Left hindlimb (tissue), 1 donor: ENCODE measurements at regions not wholly inside any gene's neighbourhood (a gene's known extent, or its start where the extent isn't known, plus 50 kb on each side); places are given as distances from the start of the nearest gene placed in this dataset.
"Not testable (repeated sequence)": the region's sequence is repeated elsewhere in the genome, so short reads cannot be mapped to it uniquely, and the experiment has no call there.

Experiments
- DNase-seq: peaks from one replicate; pipeline ENCODE4 v3.0.0-alpha.2; 2018

DNA sequence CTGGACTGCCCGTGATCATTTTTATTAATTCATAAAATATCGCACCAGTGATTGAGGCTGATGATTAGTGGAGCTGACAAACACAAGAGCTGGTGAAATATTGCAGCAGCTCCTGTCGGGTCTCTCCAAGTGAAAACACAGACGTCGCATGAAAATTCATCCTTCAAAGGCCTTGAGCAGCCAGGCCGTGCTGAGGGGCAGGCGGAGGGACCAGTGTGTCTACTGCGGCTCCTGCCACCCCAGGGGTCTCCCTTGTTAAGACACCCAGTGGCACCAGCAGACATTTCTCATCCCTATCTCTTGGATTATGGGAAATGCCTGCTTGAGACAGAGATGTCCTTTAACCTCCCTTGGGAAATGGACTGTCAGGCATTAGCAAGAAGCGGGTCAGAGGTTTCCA, 289.4 kb upstream of the TLE3 start:
- DNase-seq, result no peak

DNA sequence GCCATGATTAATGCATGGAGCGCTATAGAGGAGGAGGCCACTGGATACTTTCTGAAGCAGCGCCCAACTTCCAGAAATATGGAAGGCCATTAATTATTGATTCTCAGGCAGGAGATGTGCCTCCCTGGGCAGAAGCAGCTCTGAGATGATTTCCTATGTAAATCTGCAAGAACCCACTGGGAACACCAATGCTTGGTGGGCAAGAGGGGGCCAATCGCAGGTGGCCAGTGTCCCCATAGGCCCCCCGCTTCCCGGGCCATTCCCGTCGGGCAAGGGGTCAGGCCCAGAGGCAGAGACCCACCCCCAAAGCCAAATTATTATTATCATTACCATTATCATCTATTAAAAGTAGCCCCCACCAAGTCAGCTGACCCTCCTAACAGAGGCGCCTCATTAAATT, 288.0 kb upstream of the TLE3 start:
- DNase-seq, result no peak

- no peak for DNase-seq
Measured at GRCh38 chr15:70385052-70385451, 287.3 kb upstream of the TLE3 start.

- no peak for DNase-seq
Measured at GRCh38 chr15:70383856-70384255, 286.1 kb upstream of the TLE3 start.

- no peak for DNase-seq
Measured at GRCh38 chr15:70382762-70383458, 285.2 kb upstream of the TLE3 start.

DNA sequence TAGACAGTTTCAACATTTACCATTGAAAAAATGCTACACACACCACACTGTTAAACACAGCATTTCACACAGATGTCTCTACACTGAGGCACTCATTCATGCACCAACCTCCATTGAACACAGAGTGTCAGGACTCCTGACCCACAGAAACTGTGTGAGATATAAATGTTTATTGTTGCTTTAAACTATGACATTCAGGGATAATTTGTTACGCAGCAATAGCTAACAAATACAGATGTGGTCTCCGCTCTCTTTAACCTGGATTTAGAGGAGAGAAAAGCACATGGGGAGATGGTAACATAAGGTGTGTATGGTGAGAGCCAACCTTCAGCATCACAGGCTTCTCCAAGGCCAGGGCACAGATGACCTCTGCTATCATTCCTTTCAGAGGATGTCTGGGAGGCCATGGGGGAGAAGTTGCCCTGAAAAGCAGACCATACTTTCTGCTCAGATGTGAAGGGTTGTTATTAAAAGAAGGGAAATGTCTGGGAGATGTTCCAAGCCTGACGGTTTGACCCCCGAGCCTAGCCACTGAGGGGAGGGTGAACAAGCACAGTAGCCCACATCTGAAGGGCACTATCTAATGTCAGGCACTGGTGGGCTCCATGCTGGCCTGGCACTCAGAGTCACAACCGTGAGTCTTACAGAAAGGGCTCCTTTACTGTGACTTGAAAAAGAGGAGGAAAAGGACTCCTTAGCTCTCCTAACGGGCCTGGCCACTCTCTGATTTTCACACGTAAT, 284.5 kb upstream of the TLE3 start:
- DNase-seq, result no peak

- no peak for DNase-seq
Measured at GRCh38 chr15:70379938-70380883, 282.5 kb upstream of the TLE3 start.

DNA sequence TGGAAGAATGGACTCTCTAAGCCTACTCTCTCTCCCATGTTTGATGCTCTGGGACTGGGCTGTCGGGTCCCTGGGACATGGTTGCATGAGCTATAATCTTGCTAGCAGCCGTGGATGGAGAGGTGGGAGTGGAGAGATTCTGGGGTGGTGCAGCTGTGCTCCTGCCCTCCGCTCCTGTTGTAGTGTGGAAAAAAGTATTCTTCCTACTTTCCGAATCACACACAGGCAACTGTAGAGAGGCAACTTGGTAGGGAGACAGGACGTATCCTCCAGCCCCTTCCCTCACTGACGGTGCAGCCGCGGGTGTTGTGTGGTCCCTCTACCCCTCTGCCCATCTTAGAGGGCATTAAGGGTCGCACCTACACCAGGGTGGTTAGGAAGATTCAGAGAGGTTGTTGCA, 281.4 kb upstream of the TLE3 start:
- DNase-seq, result no peak

DNA sequence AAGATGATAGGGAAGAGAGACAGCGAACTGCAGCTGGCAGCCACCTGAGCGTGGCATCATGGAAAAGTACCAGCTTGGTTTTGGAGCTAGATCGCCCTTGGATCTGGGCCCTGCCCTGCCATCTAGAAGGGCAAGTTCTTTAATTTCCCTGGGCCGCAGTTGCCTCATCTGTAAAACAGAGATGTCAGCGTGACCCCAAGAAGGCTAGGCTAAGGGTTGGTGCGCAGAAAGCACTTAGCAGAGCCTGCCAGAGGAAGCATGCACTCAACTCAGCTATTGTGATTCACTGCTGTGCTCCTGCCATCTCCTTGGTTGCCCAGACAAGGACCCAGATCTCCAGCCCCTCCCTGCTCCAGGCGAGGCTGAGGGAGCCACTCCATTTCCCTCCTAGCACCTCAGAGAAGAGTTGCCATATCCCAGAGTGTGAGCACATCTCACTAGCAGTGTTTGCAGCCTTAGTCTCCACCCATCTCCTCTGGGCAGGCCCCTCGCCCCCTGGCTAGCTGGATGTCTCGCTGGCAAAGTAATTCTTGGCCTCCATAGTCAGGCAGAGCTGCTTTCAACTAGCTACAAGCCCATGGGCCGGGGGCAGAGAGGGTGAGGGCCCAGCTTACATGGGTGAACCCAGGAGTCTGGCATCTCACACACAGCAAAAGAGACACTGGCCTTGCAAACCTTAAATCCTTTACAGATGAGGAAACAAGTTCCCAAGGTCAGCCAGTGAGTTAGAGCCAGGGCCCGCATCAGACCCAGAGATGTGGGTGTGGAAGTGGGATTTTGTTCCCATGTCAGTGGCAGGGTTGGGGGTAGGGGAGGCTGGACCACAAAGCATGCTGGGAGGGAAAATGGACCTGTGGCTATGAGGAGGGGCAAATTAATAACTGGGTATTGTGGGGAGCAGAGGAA, 280.7 kb upstream of the TLE3 start:
- no peak for DNase-seq

DNA sequence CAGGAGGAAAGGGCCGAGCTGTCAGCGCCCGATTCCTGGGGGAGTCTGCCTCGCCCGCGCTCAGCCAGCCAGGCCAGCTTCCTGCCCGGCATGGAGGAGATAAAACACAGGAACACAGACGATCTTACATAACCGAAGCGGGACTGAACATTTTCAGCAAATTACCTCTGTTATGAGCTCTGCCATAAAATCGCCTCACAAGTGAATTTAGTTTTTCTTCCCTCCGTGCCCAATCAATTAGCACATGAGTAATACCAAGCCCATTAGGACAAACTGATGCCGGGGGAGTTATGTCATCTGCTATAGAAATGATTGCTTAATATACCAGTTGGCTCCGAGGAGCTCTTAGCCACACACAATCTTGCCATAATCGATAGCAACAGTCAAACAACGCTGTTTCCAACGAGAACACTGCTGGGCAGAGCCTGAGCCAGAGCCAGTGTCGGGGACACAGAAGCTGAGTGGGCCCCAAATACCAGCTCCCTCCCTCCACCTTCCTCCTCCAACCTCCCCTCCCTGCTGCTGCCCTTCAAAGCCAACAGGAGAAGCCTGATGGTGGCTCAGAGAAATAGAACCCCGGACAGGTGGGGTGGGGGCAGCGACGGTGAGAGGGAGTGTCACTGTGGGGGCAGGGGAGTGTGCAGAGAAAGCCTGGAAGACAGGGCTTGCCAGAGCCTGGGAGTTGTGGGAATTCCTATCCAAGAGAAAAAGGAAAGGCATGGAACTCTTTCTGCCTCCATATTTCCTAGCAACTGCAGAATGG, 279.4 kb upstream of the TLE3 start:
- DNase-seq, result no peak

DNA sequence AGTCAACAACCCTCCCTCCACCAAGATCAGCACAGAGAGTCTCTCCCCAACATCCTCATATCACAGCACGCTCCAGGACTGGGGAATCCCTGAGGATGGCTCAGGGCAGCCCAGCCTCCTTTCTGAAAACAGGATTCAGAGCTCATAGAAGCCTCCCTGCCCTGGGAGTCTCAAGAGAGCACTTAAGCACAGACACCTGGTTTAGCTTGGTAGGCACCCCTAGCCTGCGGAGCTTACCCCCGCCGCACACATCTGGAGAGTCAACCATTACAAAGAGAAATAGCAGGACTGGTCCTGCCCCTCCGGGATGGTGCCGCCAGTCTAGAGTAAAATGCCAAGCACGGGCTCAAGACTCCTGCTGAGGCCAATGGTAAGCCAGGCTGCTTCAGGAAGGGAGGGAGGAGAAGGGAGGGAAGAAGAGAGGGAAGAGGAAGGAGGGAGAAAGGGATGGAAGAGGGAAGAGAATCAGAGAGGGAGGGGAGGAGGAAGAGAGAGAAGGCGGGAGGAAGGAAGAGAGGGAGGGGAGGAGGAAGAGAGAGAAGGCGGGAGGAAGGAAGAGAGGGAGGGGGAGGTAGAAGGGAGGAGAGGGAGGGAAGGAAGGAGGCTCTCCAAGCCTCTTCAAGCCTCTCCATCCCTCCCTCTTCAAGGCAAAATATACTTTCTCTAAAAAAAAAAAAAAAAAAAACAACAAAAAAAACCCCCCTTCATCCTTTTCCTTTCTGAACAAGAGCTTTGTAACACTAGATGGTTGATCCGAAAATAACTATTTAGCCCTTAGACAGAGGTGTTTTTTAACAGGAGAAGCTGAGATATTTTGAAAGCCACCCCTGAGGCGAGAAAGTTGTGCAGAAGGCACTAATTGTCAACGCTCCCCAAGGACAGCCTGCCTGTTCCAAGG, 278.6 kb upstream of the TLE3 start:
- no peak for DNase-seq

GRCh38 chr15:70375586-70375985, 277.9 kb upstream of the TLE3 start:
- DNase-seq, result no peak

DNA sequence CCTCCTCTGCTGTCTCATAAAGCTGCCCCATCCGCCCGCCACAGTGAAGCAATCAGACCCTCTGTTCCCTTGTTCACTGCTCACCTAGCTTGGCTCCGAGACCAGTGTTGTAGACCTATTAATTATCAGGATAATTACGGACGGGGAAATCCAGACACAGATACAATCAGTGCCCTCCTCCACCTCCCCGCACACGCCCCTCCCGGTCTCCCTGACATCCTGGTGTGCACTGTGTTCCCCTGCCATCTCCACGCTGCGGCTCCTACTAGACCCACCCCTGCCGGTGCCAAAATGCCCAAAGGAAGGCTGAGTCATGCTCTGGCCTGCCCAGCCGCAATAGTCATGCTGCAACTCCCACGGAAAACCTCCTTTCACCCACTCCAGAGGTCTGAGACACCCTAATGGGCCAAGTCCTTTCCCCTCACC, 277.3 kb upstream of the TLE3 start:
- DNase-seq, result no peak

DNA sequence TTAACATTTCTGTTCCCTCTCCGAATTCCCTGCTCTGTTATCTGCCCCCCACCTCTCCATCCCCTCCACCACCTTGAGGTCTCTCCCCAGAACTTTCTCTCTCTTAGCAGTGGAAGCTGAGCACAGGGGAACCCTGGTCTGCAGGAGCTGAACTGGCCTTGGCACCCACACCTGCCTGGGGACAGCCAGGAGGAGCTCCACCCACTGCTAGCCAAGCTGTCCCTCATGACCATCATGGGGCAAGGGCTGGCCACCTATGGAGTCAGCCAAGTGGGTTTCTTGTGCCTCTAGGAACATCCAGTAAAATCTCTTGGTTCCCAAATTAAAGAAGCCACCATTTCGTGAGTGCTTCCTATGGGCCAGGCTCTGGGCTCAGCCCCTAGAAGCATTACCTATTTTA, 276.4 kb upstream of the TLE3 start:
- DNase-seq, result no peak

DNA sequence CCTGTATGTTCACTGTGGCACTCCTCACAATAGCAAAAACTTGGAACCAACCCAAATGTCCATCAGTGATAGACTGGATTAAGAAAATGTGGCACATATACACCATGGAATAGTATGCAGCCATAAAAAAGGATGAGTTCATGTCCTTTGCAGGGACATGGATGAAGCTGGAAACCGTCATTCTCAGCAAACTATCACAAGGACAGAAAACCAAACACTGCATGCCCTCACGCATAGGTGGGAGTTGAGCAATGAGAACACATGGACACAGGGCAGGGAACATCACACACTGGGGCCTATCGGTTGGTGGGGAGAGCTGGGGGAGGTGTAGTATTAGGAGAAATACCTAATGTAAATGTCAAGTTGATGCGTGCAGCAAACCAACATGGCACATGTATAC, 275.7 kb upstream of the TLE3 start:
- DNase-seq, result not testable (repeated sequence)

DNA sequence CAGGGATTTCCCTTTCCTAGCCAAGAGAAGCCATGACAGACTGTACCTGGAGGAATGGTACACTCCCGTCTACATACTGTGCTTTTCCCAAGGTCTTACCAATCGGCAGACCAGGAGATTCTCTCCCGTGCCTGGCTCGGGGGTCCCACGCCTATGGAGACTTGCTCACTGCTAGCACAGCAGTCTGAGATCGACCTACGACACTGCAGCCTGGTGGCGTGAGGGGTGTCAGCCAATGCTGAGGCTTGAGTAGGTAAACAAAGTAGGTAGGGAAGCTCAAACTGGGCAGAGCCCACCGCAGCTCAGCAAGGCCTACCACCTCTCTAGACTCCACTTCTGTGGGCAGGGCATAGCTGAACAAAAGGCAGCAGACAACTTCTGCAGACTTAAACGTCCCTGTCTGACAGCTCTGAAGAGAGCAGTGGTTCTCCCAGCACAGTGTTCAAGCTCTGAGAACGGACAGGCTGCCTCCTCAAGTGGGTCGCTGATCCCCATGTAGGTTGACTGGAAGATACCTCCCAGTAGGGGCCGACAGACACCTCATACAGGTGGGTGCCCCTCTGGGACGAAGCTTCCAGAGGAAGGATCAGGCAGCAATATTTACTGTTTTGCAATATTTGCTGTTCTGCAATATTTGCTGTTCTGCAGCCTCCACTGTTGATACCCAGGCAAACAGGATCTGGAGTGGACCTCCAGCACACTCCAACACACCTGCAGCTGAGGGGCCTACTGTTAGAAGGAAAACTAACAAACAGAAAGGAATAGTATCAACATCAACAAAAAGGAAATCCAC, 270.4 kb upstream of the TLE3 start:
- not testable (repeated sequence) for DNase-seq

- DNase-seq, result not testable (repeated sequence)
Measured at GRCh38 chr15:70364023-70364422, 266.3 kb upstream of the TLE3 start.

- DNase-seq, result no peak
Measured at GRCh38 chr15:70362886-70363285, 265.2 kb upstream of the TLE3 start.

DNA sequence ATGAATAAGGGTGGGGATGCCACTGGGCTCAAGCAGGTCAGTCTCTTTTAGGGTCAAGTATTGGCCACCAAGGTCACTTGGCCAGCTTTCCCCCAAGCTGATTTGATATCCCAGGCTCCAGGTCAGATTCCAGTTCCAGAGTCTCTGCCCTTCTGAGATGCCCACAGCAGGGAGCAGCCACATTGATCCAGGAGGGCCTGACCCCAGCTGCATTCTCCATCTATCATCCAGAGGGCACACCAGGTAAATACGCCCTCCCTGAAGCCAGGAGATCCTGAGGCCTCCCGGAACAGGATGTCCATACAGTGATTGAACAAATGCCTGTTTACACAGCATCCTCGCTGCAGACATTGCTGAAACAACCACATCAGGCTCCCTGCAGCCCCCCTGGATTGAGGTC, 264.6 kb upstream of the TLE3 start:
- no peak for DNase-seq

- DNase-seq, result no peak
Measured at GRCh38 chr15:70361891-70362290, 264.2 kb upstream of the TLE3 start.
